HG02678 (cell line): ENCODE measurements at regions not wholly inside any gene's neighbourhood (a gene's known extent, or its start where the extent isn't known, plus 50 kb on each side); places are given as distances from the start of the nearest gene placed in this dataset.
"Not testable (repeated sequence)": the region's sequence is repeated elsewhere in the genome, so short reads cannot be mapped to it uniquely, and the experiment has no call there.

Source experiments
- ATAC-seq: cut with Tn5 transposase; IDR thresholded peaks from one replicate; pipeline ENCODE4 v1.9.1; 2021; ENCODE audit warnings: mild to moderate bottlenecking, moderate library complexity; ENCODE audit not compliant: unreplicated experiment

GRCh38 chr10:58068809-58069208, 198.9 kb downstream of the IPMK start:
- no peak for ATAC-seq

GRCh38 chr10:58066979-58067378, 200.7 kb downstream of the IPMK start:
- ATAC-seq = no peak

GRCh38 chr10:58066126-58066525, 201.6 kb downstream of the IPMK start:
- ATAC-seq = no peak

- ATAC-seq = no peak
These were observed 202.2 kb downstream of the IPMK start for GRCh38 chr10:58065529-58065815.

GRCh38 chr10:58064714-58065528, 202.8 kb downstream of the IPMK start:
- no peak for ATAC-seq

GRCh38 chr10:58063861-58064480, 203.7 kb downstream of the IPMK start:
- ATAC-seq = no peak

- ATAC-seq = not testable (repeated sequence)
These were observed 209.0 kb downstream of the IPMK start for GRCh38 chr10:58058683-58059082.

GRCh38 chr10:58054881-58055280, 212.8 kb downstream of the IPMK start:
- ATAC-seq = no peak

- ATAC-seq = no peak
These were observed 214.9 kb downstream of the IPMK start for GRCh38 chr10:58052772-58053171.

GRCh38 chr10:58050575-58050974, 217.1 kb downstream of the IPMK start:
- no peak for ATAC-seq

GRCh38 chr10:58048936-58049335, 218.8 kb downstream of the IPMK start:
- no peak for ATAC-seq

GRCh38 chr10:58044072-58044471, 223.6 kb downstream of the IPMK start:
- ATAC-seq = no peak

GRCh38 chr10:58041901-58042300, 225.8 kb downstream of the IPMK start:
- no peak for ATAC-seq

GRCh38 chr10:58030208-58030607, 237.5 kb downstream of the IPMK start:
- ATAC-seq = no peak

GRCh38 chr10:58028597-58029366, 238.9 kb downstream of the IPMK start:
- ATAC-seq = no peak

- ATAC-seq = no peak
These were observed 240.3 kb downstream of the IPMK start for GRCh38 chr10:58027426-58027825.

- ATAC-seq = no peak
These were observed 241.7 kb downstream of the IPMK start for GRCh38 chr10:58026036-58026435.

- no peak for ATAC-seq
These were observed 244.2 kb downstream of the IPMK start for GRCh38 chr10:58023341-58024073.

GRCh38 chr10:58019863-58020537, 247.7 kb downstream of the IPMK start:
- ATAC-seq = peak; percentile 62

GRCh38 chr10:58017719-58018367, 249.9 kb downstream of the IPMK start:
- ATAC-seq = no peak
